IMR-90 (cell line): ENCODE measurements at regions not wholly inside any gene's neighbourhood (a gene's known extent, or its start where the extent isn't known, plus 50 kb on each side); places are given as distances from the start of the nearest gene placed in this dataset.

Experiments used
- ATAC-seq: fragments of 200-7000 bp; cut with Tn5 transposase; 2 replicates; pipeline ENCODE4 v1.9.1; 2020; ENCODE audit warnings: low read depth, mild to moderate bottlenecking, moderate library complexity
- BruUV-seq: library from RNA; stranded (reverse); fragments of 400-500 nt; replicated peaks from 2 replicates; lab custom pipeline; 2021; lab: Mats Ljungman, UMichigan
- CTCF ChIA-PET: fragments of 300-600 bp; formaldehyde crosslinking; extraction: SDS; loops from one replicate; lab custom pipeline; 2021; ENCODE audit warnings: antibody characterized with exemption; lab: Yijun Ruan, JAX
- POLR2A ChIA-PET: fragments of 300-600 bp; sonication (Branson Sonifier 250); formaldehyde crosslinking; loops from one replicate; lab custom pipeline; 2022; ENCODE audit warnings: antibody characterized with exemption; ENCODE audit not compliant: unreplicated experiment; lab: Charles Lee
- DNase-seq: peaks from one replicate; pipeline ENCODE4 v3.0.0; 2013
- H2AFZ ChIP-seq: replicated peaks from 2 replicates; pipeline ENCODE3; 2013; ENCODE audit warnings: low read length, mild to moderate bottlenecking; ENCODE audit not compliant: poor library complexity
- H2AK5ac ChIP-seq: 2 replicates; pipeline ENCODE4 v1.6.1; 2013; ENCODE audit warnings: low read depth, low read length, inconsistent platforms
- H2AK9ac ChIP-seq: replicated peaks from 2 replicates; pipeline ENCODE3; 2013; ENCODE audit warnings: mild to moderate bottlenecking, low read depth, low read length, moderate library complexity; ENCODE audit not compliant: poor library complexity
- H2BK120ac ChIP-seq: 2 replicates; pipeline ENCODE4 v1.6.1; 2013; ENCODE audit warnings: low read depth, low read length, inconsistent platforms
- H2BK15ac ChIP-seq: 3 replicates; pipeline ENCODE4 v1.6.1; 2013; ENCODE audit warnings: low read depth, low read length, inconsistent platforms
- H2BK20ac ChIP-seq: 2 replicates; pipeline ENCODE4 v1.6.1; 2013; ENCODE audit warnings: low read depth, mild to moderate bottlenecking, inconsistent platforms, low read length, moderate library complexity
- H2BK5ac ChIP-seq: 2 replicates; pipeline ENCODE4 v1.6.1; 2013; ENCODE audit warnings: mild to moderate bottlenecking, low read depth, low read length, inconsistent platforms; ENCODE audit not compliant: poor library complexity, severe bottlenecking
- H3K14ac ChIP-seq: replicated peaks from 2 replicates; pipeline ENCODE4 v1.6.1; 2013; ENCODE audit warnings: low read depth, low read length, inconsistent platforms
- H3K18ac ChIP-seq: 2 replicates; pipeline ENCODE4 v1.6.1; 2013; ENCODE audit warnings: low read depth, low read length, control low read depth
- H3K23ac ChIP-seq: 2 replicates; pipeline ENCODE4 v1.6.1; 2013; ENCODE audit warnings: low read depth, low read length, inconsistent platforms
- H3K27ac ChIP-seq: 2 replicates; pipeline ENCODE4 v1.5.1; 2013; ENCODE audit warnings: mild to moderate bottlenecking, control low read depth, low read length; ENCODE audit not compliant: insufficient read depth
- H3K27me3 ChIP-seq: 2 replicates; pipeline ENCODE4 v1.6.1; 2013; ENCODE audit warnings: low read length; ENCODE audit not compliant: control insufficient read depth, insufficient read depth
- H3K36me3 ChIP-seq: 2 replicates; pipeline ENCODE4 v1.6.1; 2013; ENCODE audit warnings: low read length, mixed read lengths; ENCODE audit not compliant: control insufficient read depth, insufficient read depth
- H3K4ac ChIP-seq: 2 replicates; pipeline ENCODE4 v1.6.1; 2013; ENCODE audit warnings: low read depth, low read length, inconsistent platforms
- H3K4me1 ChIP-seq: 2 replicates; pipeline ENCODE4 v1.6.1; 2013; ENCODE audit warnings: low read length, mixed read lengths; ENCODE audit not compliant: control insufficient read depth, insufficient read depth
- H3K4me2 ChIP-seq: 2 replicates; pipeline ENCODE4 v1.6.1; 2013; ENCODE audit warnings: low read depth, mild to moderate bottlenecking, control low read depth, low read length, moderate library complexity
- H3K4me3 ChIP-seq: 2 replicates; pipeline ENCODE4 v1.5.1; 2013; ENCODE audit warnings: low read depth, mild to moderate bottlenecking, control low read depth, low read length, moderate library complexity; ENCODE audit not compliant: insufficient read depth
- H3K56ac ChIP-seq: 2 replicates; pipeline ENCODE4 v1.6.1; 2013; ENCODE audit warnings: low read length, inconsistent platforms; ENCODE audit not compliant: insufficient read depth; ENCODE audit errors: extremely low read depth
- H3K79me1 ChIP-seq, 2 experiments: 2 replicates each; pipeline ENCODE4 v1.6.1; 2013; ENCODE audit warnings: low read length in 2 of 2, inconsistent platforms in 1 of 2, low read depth in 1 of 2
- H3K9ac ChIP-seq: 2 replicates; pipeline ENCODE4 v1.6.1; 2013; ENCODE audit warnings: low read depth, low read length, control low read depth
- H3K9me1 ChIP-seq: 2 replicates; pipeline ENCODE4 v1.6.1; 2013; ENCODE audit warnings: low read length, inconsistent platforms; ENCODE audit not compliant: insufficient read depth
- H3K9me3 ChIP-seq: 2 replicates; pipeline ENCODE4 v1.6.1; 2013; ENCODE audit warnings: low read length; ENCODE audit not compliant: control insufficient read depth, insufficient read depth
- H4K20me1 ChIP-seq: 2 replicates; pipeline ENCODE4 v1.6.1; 2013; ENCODE audit warnings: low read length, inconsistent platforms; ENCODE audit not compliant: insufficient read depth
- H4K5ac ChIP-seq: 2 replicates; pipeline ENCODE4 v1.6.1; 2013; ENCODE audit warnings: mild to moderate bottlenecking, low read depth, low read length, control low read depth
- H4K8ac ChIP-seq, 2 experiments: 2 replicates each; pipeline ENCODE4 v1.6.1; 2013; ENCODE audit warnings: low read depth in 2 of 2, low read length in 2 of 2, control low read depth in 1 of 2, inconsistent platforms in 1 of 2
- H4K91ac ChIP-seq: 2 replicates; pipeline ENCODE4 v1.6.1; 2013; ENCODE audit warnings: low read depth, low read length, inconsistent platforms; ENCODE audit not compliant: insufficient read depth
- CHD1 ChIP-seq: IDR thresholded peaks from 2 replicates; pipeline ENCODE4 v1.6.1; 2012; ENCODE audit warnings: low read depth, low read length, improper control_type of control experiment
- FOS ChIP-seq: fragments of 150-350 bp; IDR thresholded peaks from 2 replicates; pipeline ENCODE4 v1.6.1; 2016; ENCODE audit warnings: low read depth, low read length
- MXI1 ChIP-seq: IDR thresholded peaks from 2 replicates; pipeline ENCODE4 v1.6.1; 2012; ENCODE audit warnings: low read depth, mild to moderate bottlenecking, low read length, moderate library complexity, borderline replicate concordance
- SMC3 ChIP-seq: fragments of 150-350 bp; IDR thresholded peaks from 2 replicates; pipeline ENCODE4 v1.6.1; 2016; ENCODE audit warnings: low read depth, mild to moderate bottlenecking, antibody characterized with exemption, low read length, moderate library complexity
- WGBS, 2 experiments: methylation state at CpG; one replicate each; pipeline versions ENCODE4 v1.1.5 to v1.1.7; 2013; ENCODE audit warnings: missing lambda C conversion rate in 2 of 2; ENCODE audit not compliant: insufficient read length in 1 of 2; ENCODE audit errors: extremely low coverage in 2 of 2; 5-methylcytosine and 5-hydroxymethylcytosine counted together
- dilution Hi-C: fragments of 300-500 bp; cut with HindIII; formaldehyde crosslinking; loops from one replicate; pipeline ENCODE4 v1.14.3; 2018; ENCODE audit warnings: low sequenced_read_pairs; ENCODE audit not compliant: unreplicated experiment
- in situ Hi-C: fragments of 300-500 bp; cut with MboI; formaldehyde crosslinking; loops from 3 replicates; pipeline ENCODE4 v1.14.3; 2019; ENCODE audit warnings: low sequenced_read_pairs, inconsistent platforms, mixed read lengths
- intact Hi-C: fragments of 100-400 bp; cut with micrococcal nuclease; formaldehyde crosslinking; loops from 2 replicates; pipeline ENCODE4 v1.10.0; 2022
- TF ChIP-seq, protein P1 (sequence below): fragments of 150-350 bp; IDR thresholded peaks from 2 replicates; pipeline ENCODE4 v1.6.1; 2016; ENCODE audit warnings: low read depth, mild to moderate bottlenecking, low read length, moderate library complexity, borderline replicate concordance
- TF ChIP-seq, protein P2 (sequence below): fragments of 150-350 bp; IDR thresholded peaks from 2 replicates; pipeline ENCODE4 v1.6.1; 2017; ENCODE audit warnings: mild to moderate bottlenecking, antibody characterized with exemption, low read length, low read depth

DNA sequence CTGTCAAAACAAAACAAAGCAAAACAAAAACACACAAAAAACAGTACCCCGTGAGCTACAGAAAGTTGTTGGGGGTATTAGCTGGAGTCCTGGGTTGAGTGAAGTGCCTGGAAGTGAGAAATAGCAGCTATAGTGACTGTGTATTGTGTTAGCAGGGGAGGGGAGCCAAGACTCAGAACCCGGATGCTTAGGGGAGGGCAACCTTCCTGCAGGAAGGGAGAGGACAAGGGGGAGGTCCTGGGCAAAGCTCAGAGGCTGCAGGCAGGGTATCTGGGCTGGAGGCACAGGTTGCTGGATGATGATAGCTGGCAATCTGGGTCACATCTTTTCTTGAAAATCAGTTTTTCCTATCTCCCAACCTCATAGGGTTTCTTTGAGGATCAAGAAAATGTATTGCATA lies 75.8 kb upstream of the PARD3 start:
- H2AK9ac ChIP-seq = no peak overlapping the region

More for the DNA sequence above, 75.8 kb upstream of the PARD3 start:
- H4K91ac ChIP-seq = no peak overlapping the region
- no peak overlapping the region for H3K18ac ChIP-seq
- no peaks in the 10 kb centered on the region for H3K9me1 ChIP-seq
- no peak overlapping the region for H3K4me3 ChIP-seq
- ChIA-PET POLR2A (no interaction called here), CTCF (interaction anchor here (0.8 kb wide), 1 partner anchor 139 kb away, joined by 4 read pairs; no protein-coding TSS in a partner anchor)
- H2BK120ac ChIP-seq = no peak overlapping the region
- H3K4me2 ChIP-seq = no peak overlapping the region
- H3K14ac ChIP-seq = no peak overlapping the region
- H3K9ac ChIP-seq = no peak overlapping the region
- no peak overlapping the region for H2BK15ac ChIP-seq
- H3K4ac ChIP-seq = no peak overlapping the region
- H2BK5ac ChIP-seq = no peak overlapping the region
- H4K8ac ChIP-seq = no peak overlapping the region
- H2AFZ ChIP-seq = no peak overlapping the region
- 0% methylated on average over 1 of the region's 2 CpGs; no CpG with 5 or more reads in 1 of the 2 experiments for WGBS, 2 experiments
- no peak for TF ChIP-seq FOS
- TF ChIP-seq, protein P1, sequence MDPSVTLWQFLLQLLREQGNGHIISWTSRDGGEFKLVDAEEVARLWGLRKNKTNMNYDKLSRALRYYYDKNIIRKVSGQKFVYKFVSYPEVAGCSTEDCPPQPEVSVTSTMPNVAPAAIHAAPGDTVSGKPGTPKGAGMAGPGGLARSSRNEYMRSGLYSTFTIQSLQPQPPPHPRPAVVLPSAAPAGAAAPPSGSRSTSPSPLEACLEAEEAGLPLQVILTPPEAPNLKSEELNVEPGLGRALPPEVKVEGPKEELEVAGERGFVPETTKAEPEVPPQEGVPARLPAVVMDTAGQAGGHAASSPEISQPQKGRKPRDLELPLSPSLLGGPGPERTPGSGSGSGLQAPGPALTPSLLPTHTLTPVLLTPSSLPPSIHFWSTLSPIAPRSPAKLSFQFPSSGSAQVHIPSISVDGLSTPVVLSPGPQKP = no peak
- no peak for TF ChIP-seq CHD1
- TF ChIP-seq MXI1 = no peak
- TF ChIP-seq, protein P2, sequence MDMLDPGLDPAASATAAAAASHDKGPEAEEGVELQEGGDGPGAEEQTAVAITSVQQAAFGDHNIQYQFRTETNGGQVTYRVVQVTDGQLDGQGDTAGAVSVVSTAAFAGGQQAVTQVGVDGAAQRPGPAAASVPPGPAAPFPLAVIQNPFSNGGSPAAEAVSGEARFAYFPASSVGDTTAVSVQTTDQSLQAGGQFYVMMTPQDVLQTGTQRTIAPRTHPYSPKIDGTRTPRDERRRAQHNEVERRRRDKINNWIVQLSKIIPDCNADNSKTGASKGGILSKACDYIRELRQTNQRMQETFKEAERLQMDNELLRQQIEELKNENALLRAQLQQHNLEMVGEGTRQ = no peak
- TF ChIP-seq SMC3 = no peak
- no peaks in the 10 kb centered on the region for H3K36me3 ChIP-seq
- H3K79me1 ChIP-seq = no peaks in the 10 kb centered on the region
- no peak overlapping the region for H4K5ac ChIP-seq
- H3K56ac ChIP-seq = no peak overlapping the region
- no peak overlapping the region for H3K27ac ChIP-seq
- BruUV-seq = no TSS peak
- H3K27me3 ChIP-seq = peaks cover 2% of the 10 kb centered on the region
- H2BK20ac ChIP-seq = no peak overlapping the region
- H3K23ac ChIP-seq = no peak overlapping the region
- H3K4me1 ChIP-seq = no peaks in the 10 kb centered on the region
- ATAC-seq (no peak), DNase-seq (no peak)
- H4K20me1 ChIP-seq = no peaks in the 10 kb centered on the region
- in situ Hi-C loops = no loop called here
- H3K9me3 ChIP-seq = no peaks in the 10 kb centered on the region
- H2AK5ac ChIP-seq = no peak overlapping the region
- intact Hi-C loops = no loop called here
- dilution Hi-C loops = no loop called here
